PC-9 (cell line): ENCODE measurements at regions not wholly inside any gene's neighbourhood (a gene's known extent, or its start where the extent isn't known, plus 50 kb on each side); places are given as distances from the start of the nearest gene placed in this dataset.

Source experiments
- BruUV-seq: library from RNA; stranded (reverse); fragments of 400-500 nt; replicated peaks from 2 replicates; lab custom pipeline; 2021; lab: Mats Ljungman, UMichigan
- CTCF ChIA-PET: fragments of 300-600 bp; sonication (Branson Sonifier 250); formaldehyde crosslinking; loops from one replicate; lab custom pipeline; 2022; ENCODE audit warnings: antibody characterized with exemption; lab: Charles Lee
- POLR2A ChIA-PET: fragments of 300-600 bp; sonication (Branson Sonifier 250); formaldehyde crosslinking; loops from one replicate; lab custom pipeline; 2022; ENCODE audit warnings: antibody characterized with exemption; ENCODE audit not compliant: unreplicated experiment; lab: Charles Lee
- DNase-seq, 2 experiments: peaks; one replicate each; pipeline versions ENCODE4 v3.0.0 to v3.0.0-alpha.2; 2015 to 2022; ENCODE audit warnings: mixed read lengths in 1 of 2
- H2AFZ ChIP-seq: fragments of 200-600 bp; sonication (generic); 2 replicates; pipeline ENCODE4 v1.8.1; 2017; ENCODE audit warnings: antibody characterized with exemption
- H3F3A ChIP-seq: fragments of 200-600 bp; sonication (generic); 2 replicates; pipeline ENCODE4 v1.8.1; 2017; ENCODE audit warnings: antibody characterized with exemption, mild to moderate bottlenecking, low read depth; ENCODE audit not compliant: insufficient read depth
- H3K27ac ChIP-seq: fragments of 200-600 bp; sonication (generic); 2 replicates; pipeline ENCODE4 v1.6.1; 2016; ENCODE audit warnings: mixed run types
- H3K27me3 ChIP-seq: fragments of 200-600 bp; sonication (generic); 2 replicates; pipeline ENCODE4 v1.6.1; 2016; ENCODE audit warnings: low read depth, mixed run types; ENCODE audit not compliant: insufficient read depth
- H3K36me3 ChIP-seq: fragments of 200-600 bp; sonication (generic); 2 replicates; pipeline ENCODE4 v1.6.1; 2016; ENCODE audit warnings: low read depth, mixed run types
- H3K4me1 ChIP-seq: fragments of 200-600 bp; sonication (generic); replicated peaks from 2 replicates; pipeline ENCODE4 v1.6.1; 2016; ENCODE audit warnings: mixed run types; ENCODE audit not compliant: insufficient read depth
- H3K4me2 ChIP-seq: fragments of 200-600 bp; sonication (generic); 2 replicates; pipeline ENCODE4 v1.6.1; 2017; ENCODE audit warnings: mixed run types
- H3K4me3 ChIP-seq: fragments of 200-600 bp; sonication (generic); 2 replicates; pipeline ENCODE4 v1.6.1; 2016; ENCODE audit warnings: mixed run types
- H3K79me2 ChIP-seq: fragments of 200-600 bp; sonication (generic); 2 replicates; pipeline ENCODE4 v1.6.1; 2017; ENCODE audit warnings: low read depth, mixed run types
- H3K9me2 ChIP-seq: fragments of 200-600 bp; sonication (generic); 2 replicates; pipeline ENCODE4 v1.8.1; 2017; ENCODE audit warnings: mild to moderate bottlenecking; ENCODE audit not compliant: insufficient read depth
- H3K9me3 ChIP-seq: fragments of 200-600 bp; sonication (generic); 2 replicates; pipeline ENCODE4 v1.8.1; 2016; ENCODE audit warnings: low read depth; ENCODE audit not compliant: insufficient read depth
- H4K20me1 ChIP-seq: fragments of 200-600 bp; sonication (generic); 2 replicates; pipeline ENCODE4 v1.8.1; 2017; ENCODE audit not compliant: insufficient read depth
- CTCF ChIP-seq: fragments of 200-600 bp; sonication (generic); conservative IDR thresholded peaks from 2 replicates; pipeline ENCODE4 v1.6.1; 2017; ENCODE audit warnings: mixed run types, antibody characterized with exemption, mild to moderate bottlenecking, moderate library complexity
- EZH2 ChIP-seq: fragments of 200-600 bp; sonication (generic); IDR thresholded peaks from 2 replicates; pipeline ENCODE4 v1.8.0; 2017; ENCODE audit warnings: antibody characterized with exemption, low read depth
- intact Hi-C: fragments of 100-400 bp; cut with micrococcal nuclease; formaldehyde crosslinking; loops from one replicate; pipeline ENCODE4 v1.10.0; 2022; ENCODE audit not compliant: unreplicated experiment

GRCh38 chr4:123323998-123324397, 72.6 kb upstream of the SPRY1 start:
- intact Hi-C loops, result no loop called here
- ChIA-PET CTCF (no interaction called here), POLR2A (no interaction called here)
- Histone ChIP-seq H3K36me3 (0 out of 2 replicates have a peak, but pooled peaks cover 4% of the 10 kb centered on the region), H3K27me3 (no peaks in the 10 kb centered on the region), H3K4me3 (no peak overlapping the region), H3K79me2 (no peaks in the 10 kb centered on the region), H4K20me1 (no peaks in the 10 kb centered on the region), H3K9me3 (peaks cover 25% of the 10 kb centered on the region), H3K9me2 (no peaks in the 10 kb centered on the region), H3K4me2 (no peak overlapping the region), H3K27ac (no peak overlapping the region), H2AFZ (no peak overlapping the region), H3F3A (no peaks in the 10 kb centered on the region), H3K4me1 (no peaks in the 10 kb centered on the region)
- no peak for DNase-seq
- TF ChIP-seq EZH2, result no peak
- BruUV-seq, result no TSS peak

GRCh38 chr4:123325241-123325681, 71.3 kb upstream of the SPRY1 start:
- H3K79me2 ChIP-seq, result no peaks in the 10 kb centered on the region
- H3K4me1 ChIP-seq, result no peaks in the 10 kb centered on the region
- no peak overlapping the region for H3K4me2 ChIP-seq
- DNase-seq, result no peak
- no peak overlapping the region for H3K4me3 ChIP-seq
- TF ChIP-seq CTCF, result no peak
- no peak for TF ChIP-seq EZH2
- no TSS peak for BruUV-seq
- H4K20me1 ChIP-seq, result no peaks in the 10 kb centered on the region
- peaks cover 25% of the 10 kb centered on the region for H3K9me3 ChIP-seq
- H3K27ac ChIP-seq, result no peak overlapping the region
- CTCF ChIA-PET, result no interaction called here
- H3K27me3 ChIP-seq, result no peaks in the 10 kb centered on the region
- no peaks in the 10 kb centered on the region for H3F3A ChIP-seq
- intact Hi-C loops, result no loop called here
- H2AFZ ChIP-seq, result no peak overlapping the region
- H3K36me3 ChIP-seq, result 0 out of 2 replicates have a peak, but pooled peaks cover 4% of the 10 kb centered on the region
- POLR2A ChIA-PET, result no interaction called here
- no peaks in the 10 kb centered on the region for H3K9me2 ChIP-seq

- intact Hi-C loops, result no loop called here
- no peaks in the 10 kb centered on the region for H3K4me1 ChIP-seq
- POLR2A ChIA-PET, result no interaction called here
Observed at GRCh38 chr4:123327346-123327745, 69.2 kb upstream of the SPRY1 start.

More at GRCh38 chr4:123327346-123327745, 69.2 kb upstream of the SPRY1 start:
- CTCF ChIA-PET, result no interaction called here
- BruUV-seq, result no TSS peak
- Histone ChIP-seq H2AFZ (no peak overlapping the region), H4K20me1 (no peaks in the 10 kb centered on the region), H3K4me2 (no peak overlapping the region), H3K9me2 (no peaks in the 10 kb centered on the region), H3K79me2 (no peaks in the 10 kb centered on the region), H3K27me3 (no peaks in the 10 kb centered on the region), H3F3A (no peaks in the 10 kb centered on the region), H3K36me3 (no peaks in the 10 kb centered on the region), H3K4me3 (no peak overlapping the region), H3K9me3 (peaks cover 11% of the 10 kb centered on the region; the same call in 1 of the 2 replicates), H3K27ac (no peak overlapping the region)
- no peak for DNase-seq
- no peak for TF ChIP-seq CTCF
